Mesenchymal stem cell (in vitro differentiated cells and primary cell): ENCODE measurements at regions not wholly inside any gene's neighbourhood (a gene's known extent, or its start where the extent isn't known, plus 50 kb on each side); places are given as distances from the start of the nearest gene placed in this dataset.

ENCODE experiments used
- DNase-seq: peaks from one replicate; pipeline ENCODE4 v3.0.0-alpha.2; 2013
- H2AFZ ChIP-seq: one replicate; pipeline ENCODE4 v1.6.1; 2013; ENCODE audit warnings: low read depth, mild to moderate bottlenecking, control low read depth, inconsistent platforms, low read length, moderate library complexity
- H2AK5ac ChIP-seq: 2 replicates; pipeline ENCODE4 v1.6.1; 2013; ENCODE audit warnings: low read length, moderate library complexity, mild to moderate bottlenecking, inconsistent platforms; ENCODE audit not compliant: severe bottlenecking
- H2BK120ac ChIP-seq: one replicate; pipeline ENCODE4 v1.6.1; 2013; ENCODE audit warnings: low read depth, mild to moderate bottlenecking, inconsistent platforms, low read length, moderate library complexity
- H2BK12ac ChIP-seq, 2 experiments: one replicate each; pipeline ENCODE4 v1.6.1; 2013; ENCODE audit warnings: inconsistent platforms in 2 of 2, low read length in 2 of 2, mild to moderate bottlenecking in 2 of 2, moderate library complexity in 2 of 2, control low read depth in 1 of 2
- H2BK15ac ChIP-seq: one replicate; pipeline ENCODE4 v1.6.1; 2013; ENCODE audit warnings: mild to moderate bottlenecking, low read depth, inconsistent platforms; ENCODE audit not compliant: poor library complexity, severe bottlenecking
- H2BK5ac ChIP-seq: 2 replicates; pipeline ENCODE4 v1.6.1; 2013; ENCODE audit warnings: low read depth, mild to moderate bottlenecking, low read length, control low read depth, inconsistent platforms; ENCODE audit not compliant: poor library complexity, severe bottlenecking
- H3K14ac ChIP-seq, 2 experiments: one replicate each; pipeline ENCODE4 v1.6.1; 2013; ENCODE audit warnings: inconsistent platforms in 2 of 2, low read length in 2 of 2, control low read depth in 1 of 2, mild to moderate bottlenecking in 1 of 2, moderate library complexity in 1 of 2
- H3K18ac ChIP-seq, 2 experiments: one replicate each; pipeline ENCODE4 v1.6.1; 2013; ENCODE audit warnings: inconsistent platforms in 2 of 2, low read length in 2 of 2, control low read depth in 1 of 2, low read depth in 1 of 2, mild to moderate bottlenecking in 1 of 2
- H3K23ac ChIP-seq, 2 experiments: one replicate each; pipeline ENCODE4 v1.6.1; 2013; ENCODE audit warnings: inconsistent platforms in 2 of 2, low read length in 2 of 2, mild to moderate bottlenecking in 2 of 2, moderate library complexity in 2 of 2, control low read depth in 1 of 2
- H3K27ac ChIP-seq: 2 replicates; pipeline ENCODE4 v1.5.1; 2013; ENCODE audit warnings: mild to moderate bottlenecking, moderate library complexity, low read length, control low read depth, inconsistent platforms; ENCODE audit not compliant: poor library complexity, severe bottlenecking
- H3K27me3 ChIP-seq, 2 experiments: 2 replicates each; pipeline versions ENCODE4 v1.6.1 to v1.7.0; 2013; ENCODE audit warnings: low read length in 2 of 2, mild to moderate bottlenecking in 2 of 2, moderate library complexity in 2 of 2, control low read depth in 1 of 2, inconsistent platforms in 1 of 2; ENCODE audit not compliant: control insufficient read depth in 1 of 2, insufficient read depth in 1 of 2
- H3K36me3 ChIP-seq, 2 experiments: 2 replicates each; pipeline versions ENCODE4 v1.6.1 to v1.7.0; 2013; ENCODE audit warnings: low read length in 2 of 2, control low read depth in 1 of 2, inconsistent platforms in 1 of 2, low read depth in 1 of 2, mild to moderate bottlenecking in 1 of 2; ENCODE audit not compliant: insufficient read depth in 2 of 2, control insufficient read depth in 1 of 2
- H3K4ac ChIP-seq, 2 experiments: one replicate each; pipeline ENCODE4 v1.6.1; 2013; ENCODE audit warnings: inconsistent platforms in 2 of 2, low read length in 2 of 2, mild to moderate bottlenecking in 2 of 2, moderate library complexity in 2 of 2, control low read depth in 1 of 2, low read depth in 1 of 2
- H3K4me1 ChIP-seq: 2 replicates; pipeline ENCODE4 v1.6.1; 2013; ENCODE audit warnings: low read depth, low read length, control low read depth; ENCODE audit not compliant: control insufficient read depth, insufficient read depth
- H3K4me2 ChIP-seq: 2 replicates; pipeline ENCODE4 v1.6.1; 2013; ENCODE audit warnings: low read length, mild to moderate bottlenecking, inconsistent platforms; ENCODE audit not compliant: poor library complexity, severe bottlenecking
- H3K4me3 ChIP-seq, 2 experiments: 2 replicates each; pipeline versions ENCODE4 v1.5.1 to v1.7.0; 2013; ENCODE audit warnings: low read length in 2 of 2, mild to moderate bottlenecking in 2 of 2, control low read depth in 1 of 2, low read depth in 1 of 2; ENCODE audit not compliant: insufficient read depth in 1 of 2
- H3K79me1 ChIP-seq: replicated peaks from 2 replicates; pipeline ENCODE4 v1.6.1; 2013; ENCODE audit warnings: mild to moderate bottlenecking, control low read depth, low read length, inconsistent platforms; ENCODE audit not compliant: poor library complexity, severe bottlenecking
- H3K9ac ChIP-seq: 2 replicates; pipeline ENCODE4 v1.7.0; 2013; ENCODE audit warnings: mild to moderate bottlenecking, low read length, moderate library complexity
- H3K9me3 ChIP-seq: 2 replicates; pipeline ENCODE4 v1.7.0; 2013; ENCODE audit warnings: mild to moderate bottlenecking, low read length; ENCODE audit not compliant: control insufficient read depth
- H4K8ac ChIP-seq: one replicate; pipeline ENCODE4 v1.6.1; 2013; ENCODE audit warnings: inconsistent platforms, mild to moderate bottlenecking, low read length, moderate library complexity
- H4K91ac ChIP-seq: one replicate; pipeline ENCODE4 v1.6.1; 2013; ENCODE audit warnings: mild to moderate bottlenecking, low read length, inconsistent platforms
- WGBS: methylation state at CpG from one replicate; pipeline ENCODE4 v1.1.7; 2013; ENCODE audit warnings: mixed read lengths; 5-methylcytosine and 5-hydroxymethylcytosine counted together

- Histone ChIP-seq H3K4ac (no peak overlapping the region), H3K27me3 (no peaks in the 10 kb centered on the region), H3K9me3 (peaks cover 2% of the 10 kb centered on the region), H2AFZ (no peak overlapping the region), H3K79me1 (no peaks in the 10 kb centered on the region), H4K8ac (no peak overlapping the region), H2BK120ac (no peak overlapping the region), H2BK5ac (no peak overlapping the region), H3K4me3 (no peak overlapping the region), H3K9ac (no peak overlapping the region), H3K36me3 (no peaks in the 10 kb centered on the region), H2AK5ac (no peak overlapping the region), H3K23ac (no peak overlapping the region), H3K4me1 (no peaks in the 10 kb centered on the region), H3K27ac (no peak overlapping the region), H3K14ac (no peak overlapping the region), H4K91ac (no peak overlapping the region), H3K18ac (no peak overlapping the region), H2BK15ac (no peak overlapping the region), H3K4me2 (no peak overlapping the region), H2BK12ac (no peak overlapping the region)
- DNase-seq = no peak
Measured at GRCh38 chr5:68504306-68504705, 288.8 kb downstream of the PIK3R1 start.

- no peak overlapping the region for H2BK120ac ChIP-seq
- peaks cover 2% of the 10 kb centered on the region for H3K9me3 ChIP-seq
- H4K91ac ChIP-seq = no peak overlapping the region
- H3K36me3 ChIP-seq = no peaks in the 10 kb centered on the region
- no peak overlapping the region for H2BK12ac ChIP-seq
- DNase-seq = peak; percentile 77
- no peak overlapping the region for H3K18ac ChIP-seq
- H3K27ac ChIP-seq = no peak overlapping the region
- no peak overlapping the region for H2AK5ac ChIP-seq
- H3K14ac ChIP-seq = no peak overlapping the region
- no peaks in the 10 kb centered on the region for H3K79me1 ChIP-seq
- no peak overlapping the region for H2BK5ac ChIP-seq
- no peak overlapping the region for H2BK15ac ChIP-seq
- no peak overlapping the region for H2AFZ ChIP-seq
- H3K4me2 ChIP-seq = no peak overlapping the region
- no peaks in the 10 kb centered on the region for H3K4me1 ChIP-seq
- no CpG with 5 or more reads among the region's 2 CpGs for WGBS
- H3K9ac ChIP-seq = no peak overlapping the region
- no peak overlapping the region for H3K4ac ChIP-seq
- H3K4me3 ChIP-seq = no peak overlapping the region
- H3K23ac ChIP-seq = no peak overlapping the region
- H4K8ac ChIP-seq = no peak overlapping the region
- H3K27me3 ChIP-seq = no peaks in the 10 kb centered on the region
Measured at GRCh38 chr5:68505917-68506860, 290.6 kb downstream of the PIK3R1 start.

- H3K9me3 ChIP-seq = no peaks in the 10 kb centered on the region
- H3K4ac ChIP-seq = no peak overlapping the region
- 78% methylated on average over 1 of the region's 4 CpGs for WGBS
- no peak overlapping the region for H3K23ac ChIP-seq
- H3K4me1 ChIP-seq = no peaks in the 10 kb centered on the region
- H3K9ac ChIP-seq = no peak overlapping the region
- H2AFZ ChIP-seq = no peak overlapping the region
- H2BK120ac ChIP-seq = no peak overlapping the region
- no peak overlapping the region for H3K4me2 ChIP-seq
- H2BK15ac ChIP-seq = no peak overlapping the region
- no peaks in the 10 kb centered on the region for H3K27me3 ChIP-seq
- no peaks in the 10 kb centered on the region for H3K36me3 ChIP-seq
- H3K27ac ChIP-seq = no peak overlapping the region
- H3K4me3 ChIP-seq = no peak overlapping the region
- no peak overlapping the region for H4K8ac ChIP-seq
- H2BK5ac ChIP-seq = no peak overlapping the region
- H3K14ac ChIP-seq = no peak overlapping the region
- no peak overlapping the region for H3K18ac ChIP-seq
- no peak overlapping the region for H2BK12ac ChIP-seq
- H2AK5ac ChIP-seq = no peak overlapping the region
- DNase-seq = no peak
- no peak overlapping the region for H4K91ac ChIP-seq
- no peaks in the 10 kb centered on the region for H3K79me1 ChIP-seq
Measured at GRCh38 chr5:68515514-68515913, 300.0 kb downstream of the PIK3R1 start.

DNA sequence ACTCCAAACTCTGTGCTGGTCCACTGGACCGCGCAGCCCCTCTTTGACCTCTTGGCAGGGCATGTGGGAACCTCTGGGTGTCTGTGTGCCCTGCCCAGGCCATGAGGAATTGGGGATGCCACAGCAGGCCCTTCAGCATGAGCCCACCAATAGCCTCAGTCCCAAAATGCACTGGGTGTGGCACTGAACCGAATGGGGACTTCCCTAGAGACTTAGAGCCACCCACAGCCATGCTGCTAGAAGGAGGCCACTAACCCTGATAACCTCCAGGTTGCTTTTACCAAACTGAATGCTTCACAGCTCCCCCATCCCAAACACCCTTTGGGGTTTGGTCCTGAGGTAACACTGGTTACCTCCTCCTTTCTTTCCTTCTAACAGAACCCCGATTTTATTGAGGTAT lies 302.7 kb downstream of the PIK3R1 start:
- Histone ChIP-seq H2BK15ac (no peak overlapping the region), H3K36me3 (no peaks in the 10 kb centered on the region), H4K91ac (no peak overlapping the region), H2AK5ac (no peak overlapping the region), H3K9ac (no peak overlapping the region), H2AFZ (no peak overlapping the region), H3K27ac (no peak overlapping the region), H3K14ac (no peak overlapping the region), H3K9me3 (no peaks in the 10 kb centered on the region), H3K18ac (no peak overlapping the region), H3K23ac (no peak overlapping the region), H3K27me3 (no peaks in the 10 kb centered on the region), H3K4me3 (no peak overlapping the region), H3K4me1 (peaks cover 2% of the 10 kb centered on the region), H2BK12ac (no peak overlapping the region), H2BK120ac (no peak overlapping the region), H3K4ac (no peak overlapping the region), H3K4me2 (no peak overlapping the region), H3K79me1 (no peaks in the 10 kb centered on the region), H4K8ac (no peak overlapping the region), H2BK5ac (no peak overlapping the region)
- DNase-seq = no peak
- WGBS = 84% methylated on average over 4 of the region's 4 CpGs
